ENCODE measurements at regions not wholly inside any gene's neighbourhood (a gene's known extent, or its start where the extent isn't known, plus 50 kb on each side); places are given as distances from the start of the nearest gene placed in this dataset.
A peak's percentile ranks its signal among the peaks of the same experiment; 100 is the strongest.

DNA sequence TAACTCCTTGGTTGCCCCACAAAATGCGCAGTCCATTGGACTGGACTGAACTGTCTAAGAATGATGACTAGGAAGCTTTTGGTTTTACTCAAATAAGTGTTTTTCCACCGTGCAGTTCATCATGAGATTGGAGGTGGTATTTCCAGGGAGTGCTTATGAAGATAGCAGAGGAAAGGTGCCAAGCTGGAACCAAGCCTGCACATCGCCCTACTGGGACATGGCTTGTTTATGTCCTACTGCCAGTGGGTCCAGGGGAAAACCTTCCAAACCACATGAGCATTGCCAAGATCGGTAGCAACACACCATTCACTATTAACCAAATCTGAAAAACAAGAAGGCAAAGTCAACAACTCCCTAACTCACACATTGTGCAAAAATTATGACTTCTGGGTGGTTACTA lies 54.7 kb upstream of the DSCAM start:
- Mint-ChIP-seq H3K36me3 (ENCODE audit: unreplicated experiment) (peaks cover 11% of the 10 kb centered on the region), H3K4me3 (ENCODE audit: unreplicated experiment) (no peak overlapping the region), H3K27me3 (ENCODE audit: unreplicated experiment) (peaks cover 3% of the 10 kb centered on the region), H3K9me3 (ENCODE audit: unreplicated experiment) (peaks cover 2% of the 10 kb centered on the region), H3K27ac (ENCODE audit: unreplicated experiment) (no peak overlapping the region), H3K4me1 (ENCODE audit: low read depth, unreplicated experiment) (no peaks in the 10 kb centered on the region)
- DNase-seq = no peak
- TF ChIP-seq, protein P1, sequence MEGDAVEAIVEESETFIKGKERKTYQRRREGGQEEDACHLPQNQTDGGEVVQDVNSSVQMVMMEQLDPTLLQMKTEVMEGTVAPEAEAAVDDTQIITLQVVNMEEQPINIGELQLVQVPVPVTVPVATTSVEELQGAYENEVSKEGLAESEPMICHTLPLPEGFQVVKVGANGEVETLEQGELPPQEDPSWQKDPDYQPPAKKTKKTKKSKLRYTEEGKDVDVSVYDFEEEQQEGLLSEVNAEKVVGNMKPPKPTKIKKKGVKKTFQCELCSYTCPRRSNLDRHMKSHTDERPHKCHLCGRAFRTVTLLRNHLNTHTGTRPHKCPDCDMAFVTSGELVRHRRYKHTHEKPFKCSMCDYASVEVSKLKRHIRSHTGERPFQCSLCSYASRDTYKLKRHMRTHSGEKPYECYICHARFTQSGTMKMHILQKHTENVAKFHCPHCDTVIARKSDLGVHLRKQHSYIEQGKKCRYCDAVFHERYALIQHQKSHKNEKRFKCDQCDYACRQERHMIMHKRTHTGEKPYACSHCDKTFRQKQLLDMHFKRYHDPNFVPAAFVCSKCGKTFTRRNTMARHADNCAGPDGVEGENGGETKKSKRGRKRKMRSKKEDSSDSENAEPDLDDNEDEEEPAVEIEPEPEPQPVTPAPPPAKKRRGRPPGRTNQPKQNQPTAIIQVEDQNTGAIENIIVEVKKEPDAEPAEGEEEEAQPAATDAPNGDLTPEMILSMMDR (IDR thresholded peaks at IDR 0.05; ENCODE audit: partially characterized antibody, unreplicated experiment) = no peak

DNA sequence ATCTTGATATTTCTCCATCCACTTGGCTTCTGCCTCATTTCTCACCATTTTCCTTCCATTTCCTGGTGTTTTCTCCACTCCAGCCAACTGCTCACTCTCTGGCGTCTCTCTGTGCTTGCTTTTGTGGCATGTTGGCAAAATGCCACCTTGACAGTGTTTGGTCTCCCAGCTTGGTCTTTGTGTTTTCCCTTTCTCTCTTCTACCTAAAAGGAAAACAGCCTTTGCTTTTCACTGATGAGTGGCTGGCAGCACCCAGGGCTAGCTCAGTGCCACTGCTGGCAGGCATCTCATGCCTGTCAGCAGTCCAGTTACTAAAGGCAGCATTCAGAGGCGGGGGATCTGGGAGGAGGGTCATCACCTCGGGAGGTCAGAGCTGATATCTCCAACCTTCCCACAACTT lies 55.3 kb upstream of the DSCAM start:
- H3K27ac Mint-ChIP-seq (ENCODE audit: unreplicated experiment) = no peak overlapping the region
- H3K4me1 Mint-ChIP-seq (ENCODE audit: low read depth, unreplicated experiment) = no peaks in the 10 kb centered on the region
- DNase-seq = no peak

DNA sequence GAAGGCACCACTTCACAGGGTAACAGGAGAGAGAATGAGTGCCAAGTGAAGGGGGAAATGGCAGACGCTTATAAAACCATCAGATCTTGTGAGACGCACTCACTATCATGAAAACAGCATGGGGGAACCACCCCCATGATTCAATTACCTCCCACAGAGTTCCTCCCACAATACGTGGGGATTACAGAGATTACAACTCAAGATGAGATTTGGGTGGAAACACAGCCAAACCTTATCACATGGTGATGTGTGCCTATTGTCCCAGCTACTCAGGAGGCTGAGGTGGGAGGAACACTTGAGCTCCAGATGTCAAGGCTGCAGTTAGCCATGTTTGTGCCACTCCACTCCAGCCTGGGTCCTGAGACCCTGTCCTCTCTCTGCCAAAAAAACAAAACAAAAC lies 56.0 kb upstream of the DSCAM start:
- Mint-ChIP-seq H3K36me3 (ENCODE audit: unreplicated experiment) (peaks cover 6% of the 10 kb centered on the region), H3K4me3 (ENCODE audit: unreplicated experiment) (no peak overlapping the region), H3K27ac (ENCODE audit: unreplicated experiment) (no peak overlapping the region), H3K27me3 (ENCODE audit: unreplicated experiment) (no peaks in the 10 kb centered on the region), H3K9me3 (ENCODE audit: unreplicated experiment) (no peaks in the 10 kb centered on the region), H3K4me1 (ENCODE audit: low read depth, unreplicated experiment) (no peaks in the 10 kb centered on the region)
- no peak for DNase-seq
- TF ChIP-seq, protein P1 (IDR thresholded peaks at IDR 0.05; ENCODE audit: partially characterized antibody, unreplicated experiment) = no peak

More for the DNA sequence above, 55.3 kb upstream of the DSCAM start:
- H3K4me3 Mint-ChIP-seq (ENCODE audit: unreplicated experiment) = no peak overlapping the region
- TF ChIP-seq, protein P1 (IDR thresholded peaks at IDR 0.05; ENCODE audit: partially characterized antibody, unreplicated experiment) = no peak
- no peaks in the 10 kb centered on the region for H3K9me3 Mint-ChIP-seq (ENCODE audit: unreplicated experiment)
- peaks cover 6% of the 10 kb centered on the region for H3K36me3 Mint-ChIP-seq (ENCODE audit: unreplicated experiment)
- no peaks in the 10 kb centered on the region for H3K27me3 Mint-ChIP-seq (ENCODE audit: unreplicated experiment)

DNA sequence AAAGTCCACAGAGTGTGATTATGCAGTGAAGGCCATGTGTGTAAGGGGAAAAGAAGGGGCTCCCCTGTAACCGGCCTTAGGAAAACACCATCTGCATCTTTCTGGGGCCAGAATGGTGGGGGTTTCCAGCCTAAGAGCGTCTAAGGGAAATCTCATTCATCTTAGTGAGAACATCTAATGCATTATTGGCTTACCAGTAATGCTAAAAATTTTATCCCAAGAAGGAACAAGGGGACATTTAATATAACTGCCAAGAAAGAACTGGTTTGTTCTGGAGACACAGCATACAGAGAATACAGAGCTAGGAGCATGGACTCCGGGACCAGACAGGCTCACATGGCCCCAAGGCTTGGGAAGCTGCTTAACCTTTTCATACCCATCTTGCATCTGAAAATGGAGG lies 58.3 kb upstream of the DSCAM start:
- Mint-ChIP-seq H3K36me3 (ENCODE audit: unreplicated experiment) (no peaks in the 10 kb centered on the region), H3K4me1 (ENCODE audit: low read depth, unreplicated experiment) (no peaks in the 10 kb centered on the region), H3K27me3 (ENCODE audit: unreplicated experiment) (no peaks in the 10 kb centered on the region), H3K4me3 (ENCODE audit: unreplicated experiment) (no peak overlapping the region), H3K9me3 (ENCODE audit: unreplicated experiment) (no peaks in the 10 kb centered on the region), H3K27ac (ENCODE audit: unreplicated experiment) (no peak overlapping the region)
- TF ChIP-seq, protein P1 (IDR thresholded peaks at IDR 0.05; ENCODE audit: partially characterized antibody, unreplicated experiment) = no peak
- no peak for DNase-seq

DNA sequence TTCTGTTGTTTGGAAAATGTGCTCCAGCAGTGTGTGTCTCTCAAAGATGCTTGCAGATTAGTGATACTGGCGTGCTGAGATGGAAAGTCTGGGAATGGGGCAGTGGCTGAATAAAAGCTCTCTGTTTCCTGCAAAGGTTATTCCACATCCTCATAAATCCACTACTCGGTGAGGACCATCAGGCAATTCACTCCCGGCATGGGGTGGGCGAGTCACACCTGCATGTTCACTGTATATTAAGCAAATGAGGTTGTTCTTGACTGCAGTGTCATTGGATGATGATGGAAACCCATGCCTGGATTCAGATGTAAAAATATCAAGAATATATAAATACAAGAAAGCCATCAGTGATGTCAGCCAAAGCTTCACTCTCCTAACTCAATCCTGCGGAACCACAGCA lies 65.4 kb upstream of the DSCAM start:
- TF ChIP-seq, protein P1 (IDR thresholded peaks at IDR 0.05; ENCODE audit: partially characterized antibody, unreplicated experiment) = no peak
- DNase-seq = no peak
- peak overlapping the region; percentile 36 for H3K27ac Mint-ChIP-seq (ENCODE audit: unreplicated experiment)
- peaks cover 9% of the 10 kb centered on the region for H3K27me3 Mint-ChIP-seq (ENCODE audit: unreplicated experiment)
- H3K36me3 Mint-ChIP-seq (ENCODE audit: unreplicated experiment) = no peaks in the 10 kb centered on the region
- peaks cover 10% of the 10 kb centered on the region for H3K4me1 Mint-ChIP-seq (ENCODE audit: low read depth, unreplicated experiment)
- H3K4me3 Mint-ChIP-seq (ENCODE audit: unreplicated experiment) = no peak overlapping the region
- H3K9me3 Mint-ChIP-seq (ENCODE audit: unreplicated experiment) = peaks cover 7% of the 10 kb centered on the region
